ENCODE measurements at regions not wholly inside any gene's neighbourhood (a gene's known extent, or its start where the extent isn't known, plus 50 kb on each side); places are given as distances from the start of the nearest gene placed in this dataset.
"Not testable (repeated sequence)": the region's sequence is repeated elsewhere in the genome, so short reads cannot be mapped to it uniquely, and the experiment has no call there.

GRCh38 chr2:19207452-19207851, 151.0 kb downstream of the OSR1 start:
- DNase-seq (ENCODE audit: low read depth in 4 of 4, low spot score in 3 of 4): no peak

- DNase-seq (ENCODE audit: low read depth in 4 of 4, low spot score in 3 of 4): no peak
Measured at GRCh38 chr2:19205983-19206533, 152.4 kb downstream of the OSR1 start.

- no peak for DNase-seq (ENCODE audit: low read depth in 4 of 4, low spot score in 3 of 4)
Measured at GRCh38 chr2:19203866-19204265, 154.6 kb downstream of the OSR1 start.

- no peak for DNase-seq (ENCODE audit: low read depth in 4 of 4, low spot score in 3 of 4)
Measured at GRCh38 chr2:19201911-19202462, 156.4 kb downstream of the OSR1 start.

GRCh38 chr2:19198381-19198780, 160.0 kb downstream of the OSR1 start:
- DNase-seq (ENCODE audit: low read depth in 4 of 4, low spot score in 3 of 4): no peak

GRCh38 chr2:19195661-19196060, 162.8 kb downstream of the OSR1 start:
- DNase-seq (ENCODE audit: low read depth in 4 of 4, low spot score in 3 of 4): no peak

GRCh38 chr2:19189391-19189790, 169.0 kb downstream of the OSR1 start:
- no peak for DNase-seq (ENCODE audit: low read depth in 4 of 4, low spot score in 3 of 4)

GRCh38 chr2:19187323-19188020, 171.0 kb downstream of the OSR1 start:
- no peak for DNase-seq (ENCODE audit: low read depth in 4 of 4, low spot score in 3 of 4)

GRCh38 chr2:19185086-19185485, 173.3 kb downstream of the OSR1 start:
- no peak for DNase-seq (ENCODE audit: low read depth in 4 of 4, low spot score in 3 of 4)

- no peak for DNase-seq (ENCODE audit: low read depth in 4 of 4, low spot score in 3 of 4)
Measured at GRCh38 chr2:19178175-19178574, 180.2 kb downstream of the OSR1 start.

GRCh38 chr2:19176977-19177376, 181.4 kb downstream of the OSR1 start:
- DNase-seq (ENCODE audit: low read depth in 4 of 4, low spot score in 3 of 4): no peak

GRCh38 chr2:19176172-19176852, 182.1 kb downstream of the OSR1 start:
- DNase-seq (ENCODE audit: low read depth in 4 of 4, low spot score in 3 of 4): no peak

GRCh38 chr2:19174176-19174575, 184.2 kb downstream of the OSR1 start:
- no peak for DNase-seq (ENCODE audit: low read depth in 4 of 4, low spot score in 3 of 4)

GRCh38 chr2:19171409-19171808, 187.0 kb downstream of the OSR1 start:
- DNase-seq (ENCODE audit: low read depth in 4 of 4, low spot score in 3 of 4): no peak

- DNase-seq (ENCODE audit: low read depth in 4 of 4, low spot score in 3 of 4): no peak
Measured at GRCh38 chr2:19169134-19169768, 189.2 kb downstream of the OSR1 start.

- DNase-seq (ENCODE audit: low read depth in 4 of 4, low spot score in 3 of 4): not testable (repeated sequence)
Measured at GRCh38 chr2:19164099-19164498, 194.3 kb downstream of the OSR1 start.

- no peak for DNase-seq (ENCODE audit: low read depth in 4 of 4, low spot score in 3 of 4)
Measured at GRCh38 chr2:19158896-19159295, 199.5 kb downstream of the OSR1 start.

GRCh38 chr2:19158211-19158610, 200.2 kb downstream of the OSR1 start:
- no peak for DNase-seq (ENCODE audit: low read depth in 4 of 4, low spot score in 3 of 4)

GRCh38 chr2:19156646-19157045, 201.8 kb downstream of the OSR1 start:
- no peak for DNase-seq (ENCODE audit: low read depth in 4 of 4, low spot score in 3 of 4)

- no peak for DNase-seq (ENCODE audit: low read depth in 4 of 4, low spot score in 3 of 4)
Measured at GRCh38 chr2:19150726-19151125, 207.7 kb downstream of the OSR1 start.

GRCh38 chr2:19146867-19147266, 211.6 kb downstream of the OSR1 start:
- no peak for DNase-seq (ENCODE audit: low read depth in 4 of 4, low spot score in 3 of 4)
